Body of pancreas (tissue), 4 donors: ENCODE measurements at regions not wholly inside any gene's neighbourhood (a gene's known extent, or its start where the extent isn't known, plus 50 kb on each side); places are given as distances from the start of the nearest gene placed in this dataset.
"Not testable (repeated sequence)": the region's sequence is repeated elsewhere in the genome, so short reads cannot be mapped to it uniquely, and the experiment has no call there.

Experiments
- ATAC-seq: fragments of 150-250 bp; one replicate; pipeline ENCODE4 v1.9.1; 2016
- DNase-seq, 4 donors: peaks; one replicate each; pipeline ENCODE4 v3.0.0-alpha.2; 2019
- H3K27ac ChIP-seq, 4 donors: fragments of 200-600 bp; sonication (generic); 1 replicate in 3 of 4; 2 replicates in 1 of 4; pipeline versions ENCODE4 v1.5.1 to v1.6.1; 2016 to 2019; ENCODE audit warnings: mild to moderate bottlenecking in 1 of 4, mixed read lengths in 1 of 4, moderate library complexity in 1 of 4
- H3K27me3 ChIP-seq, 2 donors: fragments of 200-600 bp; sonication (generic); one replicate each; pipeline ENCODE4 v1.6.0; 2016; ENCODE audit warnings: mild to moderate bottlenecking in 1 of 2
- H3K36me3 ChIP-seq, 2 donors: fragments of 200-600 bp; sonication (generic); replicated peaks in 1 of 2; 2 replicates each; pipeline ENCODE4 v1.5.1; 2016; ENCODE audit warnings: low read depth in 2 of 2; ENCODE audit not compliant: insufficient read depth in 1 of 2
- H3K4me1 ChIP-seq: fragments of 200-600 bp; sonication (generic); one replicate; pipeline ENCODE4 v1.6.0; 2016
- H3K4me3 ChIP-seq, 2 donors: fragments of 200-600 bp; sonication (generic); 1 replicate in 1 of 2; 2 replicates in 1 of 2; pipeline ENCODE4 v1.5.1; 2016 to 2019
- H3K9me3 ChIP-seq, 3 donors: fragments of 200-600 bp; sonication (generic); 1 replicate in 2 of 3; 2 replicates in 1 of 3; pipeline ENCODE4 v1.5.1; 2016
- POLR2A ChIP-seq, 3 donors: fragments of 450-650 bp; IDR thresholded peaks; one replicate each; pipeline ENCODE4 v1.6.1; 2016; ENCODE audit warnings: antibody characterized with exemption in 3 of 3, mild to moderate bottlenecking in 2 of 3
- WGBS, 2 donors: methylation state at CpG; one replicate each; pipeline ENCODE4 v1.1.5; 2017; 5-methylcytosine and 5-hydroxymethylcytosine counted together
- intact Hi-C: fragments of 100-400 bp; cut with DNase I; formaldehyde crosslinking; loops from one replicate; pipeline ENCODE4 v1.15.1; 2023
- TF ChIP-seq, protein P1 (sequence below), 7 experiments: fragments of 450-650 bp in 4 of 7; fragments of 200-600 bp in 3 of 7; sonication (generic) in 3 of 7; IDR thresholded peaks; one replicate each; pipeline ENCODE4 v1.5.1; 2016 to 2019; ENCODE audit warnings: antibody characterized with exemption in 7 of 7

DNA sequence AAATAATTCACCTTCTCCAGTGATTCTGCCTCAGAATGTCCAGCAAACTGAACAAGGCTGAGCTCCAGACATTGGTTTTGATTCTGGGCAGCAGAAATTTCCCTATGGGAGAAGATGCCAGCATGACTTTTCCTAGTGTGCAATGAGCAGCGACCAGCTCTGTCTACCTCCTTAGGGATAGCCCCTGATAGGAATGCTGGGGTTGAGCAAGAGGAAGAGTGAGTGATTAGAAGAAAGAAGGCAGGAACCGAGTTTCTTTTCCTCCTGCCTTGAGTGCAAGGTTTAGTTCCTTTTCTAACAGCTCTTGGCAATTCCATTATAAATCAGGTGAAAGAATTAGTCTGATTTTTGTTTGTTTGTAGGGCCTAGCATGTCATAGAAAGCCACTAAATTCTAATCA is 379.0 kb downstream of the DAD1 start:
- no peak overlapping the region for H3K27ac ChIP-seq
- no peak overlapping the region for H3K4me3 ChIP-seq
- intact Hi-C loops, result no loop called here
- 16 to 27% methylated on average over 2 of the region's 2 CpGs for WGBS, 2 donors
- H3K27me3 ChIP-seq, result no peaks in the 10 kb centered on the region
- no peaks in the 10 kb centered on the region for H3K4me1 ChIP-seq
- H3K36me3 ChIP-seq, result no peaks in the 10 kb centered on the region
- no peak for DNase-seq
- no peak for ATAC-seq
- TF ChIP-seq POLR2A (IDR thresholded peaks at IDR 0.05), result no peak
- TF ChIP-seq, protein P1, sequence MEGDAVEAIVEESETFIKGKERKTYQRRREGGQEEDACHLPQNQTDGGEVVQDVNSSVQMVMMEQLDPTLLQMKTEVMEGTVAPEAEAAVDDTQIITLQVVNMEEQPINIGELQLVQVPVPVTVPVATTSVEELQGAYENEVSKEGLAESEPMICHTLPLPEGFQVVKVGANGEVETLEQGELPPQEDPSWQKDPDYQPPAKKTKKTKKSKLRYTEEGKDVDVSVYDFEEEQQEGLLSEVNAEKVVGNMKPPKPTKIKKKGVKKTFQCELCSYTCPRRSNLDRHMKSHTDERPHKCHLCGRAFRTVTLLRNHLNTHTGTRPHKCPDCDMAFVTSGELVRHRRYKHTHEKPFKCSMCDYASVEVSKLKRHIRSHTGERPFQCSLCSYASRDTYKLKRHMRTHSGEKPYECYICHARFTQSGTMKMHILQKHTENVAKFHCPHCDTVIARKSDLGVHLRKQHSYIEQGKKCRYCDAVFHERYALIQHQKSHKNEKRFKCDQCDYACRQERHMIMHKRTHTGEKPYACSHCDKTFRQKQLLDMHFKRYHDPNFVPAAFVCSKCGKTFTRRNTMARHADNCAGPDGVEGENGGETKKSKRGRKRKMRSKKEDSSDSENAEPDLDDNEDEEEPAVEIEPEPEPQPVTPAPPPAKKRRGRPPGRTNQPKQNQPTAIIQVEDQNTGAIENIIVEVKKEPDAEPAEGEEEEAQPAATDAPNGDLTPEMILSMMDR (IDR thresholded peaks at IDR 0.05), result no peak
- no peaks in the 10 kb centered on the region for H3K9me3 ChIP-seq

GRCh38 chr14:22203036-22203435 is 386.0 kb downstream of the DAD1 start:
- Histone ChIP-seq H3K9me3 (peaks cover 0 to 5% (median 0%) of the 10 kb centered on the region in 3 donors), H3K36me3 (no peaks in the 10 kb centered on the region), H3K4me1 (no peaks in the 10 kb centered on the region), H3K27ac (no peak overlapping the region), H3K27me3 (no peaks in the 10 kb centered on the region), H3K4me3 (no peak overlapping the region)
- no peak for TF ChIP-seq POLR2A (IDR thresholded peaks at IDR 0.05)
- TF ChIP-seq, protein P1 (IDR thresholded peaks at IDR 0.05), result no peak
- DNase-seq (no peak), ATAC-seq (no peak)
- intact Hi-C loops, result no loop called here
- 59 to 60% methylated on average over 5 of the region's 5 CpGs for WGBS, 2 donors

DNA sequence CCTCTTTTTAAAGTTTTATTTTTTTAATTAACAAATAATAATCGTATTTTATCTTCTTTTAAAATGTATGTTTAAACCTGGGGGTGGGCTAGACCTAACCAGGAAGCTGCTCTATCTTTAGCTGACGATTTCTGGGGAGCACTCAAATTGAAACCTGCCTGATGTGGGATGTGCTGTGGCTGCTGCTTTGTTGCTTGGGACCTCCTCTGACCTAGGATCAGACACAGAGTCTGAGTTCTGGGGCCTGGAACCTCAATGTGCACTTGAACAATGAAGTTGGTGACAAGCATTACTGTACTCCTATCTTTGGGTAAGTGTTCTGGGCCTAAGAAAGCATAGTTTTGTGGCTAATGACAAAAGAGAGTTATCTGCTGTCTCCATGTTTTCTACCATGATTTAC is 386.7 kb downstream of the DAD1 start:
- H3K9me3 ChIP-seq, result peaks cover 0 to 5% (median 0%) of the 10 kb centered on the region in 3 donors
- 32 to 49% methylated on average over 2 of the region's 2 CpGs for WGBS, 2 donors

GRCh38 chr14:22200977-22201605 is 387.9 kb downstream of the DAD1 start:
- Histone ChIP-seq H3K27me3 (no peaks in the 10 kb centered on the region), H3K4me3 (no peak overlapping the region), H3K27ac (no peak overlapping the region), H3K4me1 (no peaks in the 10 kb centered on the region), H3K9me3 (peaks cover 0 to 5% (median 0%) of the 10 kb centered on the region in 3 donors), H3K36me3 (no peaks in the 10 kb centered on the region)
- ATAC-seq (no peak), DNase-seq (no peak)
- TF ChIP-seq POLR2A (IDR thresholded peaks at IDR 0.05), result no peak
- TF ChIP-seq, protein P1 (IDR thresholded peaks at IDR 0.05), result peak in 4 of 7 experiments; percentile 13 to 39 (median 30)
- intact Hi-C loops, result no loop called here
- WGBS, 2 donors, result 13% methylated on average over 1 of the region's 1 CpG

More for the DNA sequence above, 386.7 kb downstream of the DAD1 start:
- Histone ChIP-seq H3K4me1 (no peaks in the 10 kb centered on the region), H3K4me3 (no peak overlapping the region), H3K27ac (no peak overlapping the region), H3K27me3 (no peaks in the 10 kb centered on the region), H3K36me3 (no peaks in the 10 kb centered on the region)
- TF ChIP-seq, protein P1 (IDR thresholded peaks at IDR 0.05), result no peak
- no peak for TF ChIP-seq POLR2A (IDR thresholded peaks at IDR 0.05)
- ATAC-seq, result no peak
- intact Hi-C loops, result no loop called here
- DNase-seq, result no peak

GRCh38 chr14:22200131-22200530 is 388.9 kb downstream of the DAD1 start:
- H3K4me3 ChIP-seq, H3K27me3 ChIP-seq: not testable (repeated sequence)
- WGBS, 2 donors, result 66 to 70% methylated on average over 2 of the region's 2 CpGs

More at GRCh38 chr14:22200131-22200530, 388.9 kb downstream of the DAD1 start:
- DNase-seq, H3K36me3 ChIP-seq, H3K4me1 ChIP-seq, ATAC-seq, intact Hi-C loops, H3K27ac ChIP-seq, H3K9me3 ChIP-seq: not testable (repeated sequence)
